Endothelial cell (in vitro differentiated cells): ENCODE measurements at regions not wholly inside any gene's neighbourhood (a gene's known extent, or its start where the extent isn't known, plus 50 kb on each side); places are given as distances from the start of the nearest gene placed in this dataset.

Source experiments
- DNase-seq: peaks from one replicate; pipeline ENCODE4 v3.0.0; 2021; ENCODE audit warnings: low spot score
- H3K27ac Mint-ChIP-seq: one replicate; pipeline ENCODE4 v1.8.0; 2021; ENCODE audit warnings: mixed read lengths, inconsistent platforms; ENCODE audit not compliant: unreplicated experiment
- H3K27me3 Mint-ChIP-seq: one replicate; pipeline ENCODE4 v1.8.0; 2021; ENCODE audit warnings: mild to moderate bottlenecking, moderate library complexity, mixed read lengths, inconsistent platforms; ENCODE audit not compliant: unreplicated experiment
- H3K36me3 Mint-ChIP-seq: one replicate; pipeline ENCODE4 v1.8.0; 2021; ENCODE audit warnings: mild to moderate bottlenecking, low read depth, mixed read lengths, inconsistent platforms; ENCODE audit not compliant: unreplicated experiment
- H3K4me1 Mint-ChIP-seq: one replicate; pipeline ENCODE4 v1.8.0; 2021; ENCODE audit warnings: mild to moderate bottlenecking, mixed read lengths, inconsistent platforms; ENCODE audit not compliant: unreplicated experiment
- H3K4me3 Mint-ChIP-seq: one replicate; pipeline ENCODE4 v1.8.0; 2021; ENCODE audit warnings: mild to moderate bottlenecking, mixed read lengths, inconsistent platforms; ENCODE audit not compliant: unreplicated experiment
- H3K9me3 Mint-ChIP-seq: one replicate; pipeline ENCODE4 v1.8.0; 2021; ENCODE audit warnings: mixed read lengths, inconsistent platforms; ENCODE audit not compliant: unreplicated experiment
- TF ChIP-seq, protein P1 (sequence below): fragments of 200-600 bp; sonication (generic); IDR thresholded peaks from one replicate; pipeline ENCODE4 v1.5.0; 2021; ENCODE audit warnings: antibody characterized with exemption; ENCODE audit not compliant: unreplicated experiment

DNA sequence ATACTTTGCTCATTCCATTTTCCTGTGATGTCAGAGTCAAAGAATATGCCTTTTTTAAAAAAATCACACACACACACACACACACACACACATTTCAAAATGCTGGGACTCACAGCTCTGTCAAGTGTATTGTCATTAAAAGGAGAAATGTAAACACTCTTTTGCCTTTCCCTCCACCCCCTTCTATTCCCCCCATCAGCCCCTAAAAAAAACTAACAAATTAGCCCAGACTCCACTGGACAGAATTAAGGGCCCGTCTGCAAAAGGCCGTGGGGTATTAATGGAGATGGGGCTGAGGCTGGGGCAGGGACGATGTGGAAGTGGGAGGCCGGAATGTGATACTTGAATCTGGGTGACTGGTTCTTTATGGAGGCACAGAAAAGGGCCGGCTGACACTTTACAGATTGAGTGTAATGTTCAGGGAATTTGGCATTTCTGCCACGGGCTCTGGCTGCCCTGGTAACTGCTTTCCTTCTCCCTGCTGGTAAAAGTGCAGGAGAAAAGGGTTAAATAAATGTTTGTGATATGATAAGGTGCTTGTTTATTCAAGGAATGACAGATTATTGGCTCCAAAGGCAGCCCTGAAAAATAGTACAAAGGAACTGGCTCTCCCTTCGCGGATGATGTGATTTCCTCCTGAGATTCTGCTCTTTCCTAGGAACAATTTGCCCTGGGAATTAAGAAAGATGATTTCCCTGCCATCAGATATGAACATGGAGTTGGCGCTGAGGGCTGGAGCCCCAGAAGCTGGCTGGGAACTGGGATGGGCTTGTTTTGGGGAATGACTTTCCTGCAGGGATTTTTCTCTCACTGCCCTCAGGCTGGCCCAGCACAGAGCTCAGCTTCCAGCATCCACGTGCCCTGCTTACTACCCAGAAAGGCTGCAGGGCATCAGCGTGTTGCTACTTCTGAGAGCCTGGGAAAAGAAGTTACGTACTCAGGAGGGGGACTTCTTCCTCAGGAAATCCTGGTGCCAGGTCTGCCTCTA, 52.8 kb upstream of the CTAGE1 start:
- Mint-ChIP-seq H3K36me3 (no peaks in the 10 kb centered on the region), H3K4me3 (no peak overlapping the region), H3K9me3 (no peaks in the 10 kb centered on the region), H3K4me1 (peaks cover 24% of the 10 kb centered on the region), H3K27me3 (peaks cover 1% of the 10 kb centered on the region), H3K27ac (no peak overlapping the region)
- TF ChIP-seq, protein P1, sequence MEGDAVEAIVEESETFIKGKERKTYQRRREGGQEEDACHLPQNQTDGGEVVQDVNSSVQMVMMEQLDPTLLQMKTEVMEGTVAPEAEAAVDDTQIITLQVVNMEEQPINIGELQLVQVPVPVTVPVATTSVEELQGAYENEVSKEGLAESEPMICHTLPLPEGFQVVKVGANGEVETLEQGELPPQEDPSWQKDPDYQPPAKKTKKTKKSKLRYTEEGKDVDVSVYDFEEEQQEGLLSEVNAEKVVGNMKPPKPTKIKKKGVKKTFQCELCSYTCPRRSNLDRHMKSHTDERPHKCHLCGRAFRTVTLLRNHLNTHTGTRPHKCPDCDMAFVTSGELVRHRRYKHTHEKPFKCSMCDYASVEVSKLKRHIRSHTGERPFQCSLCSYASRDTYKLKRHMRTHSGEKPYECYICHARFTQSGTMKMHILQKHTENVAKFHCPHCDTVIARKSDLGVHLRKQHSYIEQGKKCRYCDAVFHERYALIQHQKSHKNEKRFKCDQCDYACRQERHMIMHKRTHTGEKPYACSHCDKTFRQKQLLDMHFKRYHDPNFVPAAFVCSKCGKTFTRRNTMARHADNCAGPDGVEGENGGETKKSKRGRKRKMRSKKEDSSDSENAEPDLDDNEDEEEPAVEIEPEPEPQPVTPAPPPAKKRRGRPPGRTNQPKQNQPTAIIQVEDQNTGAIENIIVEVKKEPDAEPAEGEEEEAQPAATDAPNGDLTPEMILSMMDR, result no peak
- DNase-seq, result no peak

DNA sequence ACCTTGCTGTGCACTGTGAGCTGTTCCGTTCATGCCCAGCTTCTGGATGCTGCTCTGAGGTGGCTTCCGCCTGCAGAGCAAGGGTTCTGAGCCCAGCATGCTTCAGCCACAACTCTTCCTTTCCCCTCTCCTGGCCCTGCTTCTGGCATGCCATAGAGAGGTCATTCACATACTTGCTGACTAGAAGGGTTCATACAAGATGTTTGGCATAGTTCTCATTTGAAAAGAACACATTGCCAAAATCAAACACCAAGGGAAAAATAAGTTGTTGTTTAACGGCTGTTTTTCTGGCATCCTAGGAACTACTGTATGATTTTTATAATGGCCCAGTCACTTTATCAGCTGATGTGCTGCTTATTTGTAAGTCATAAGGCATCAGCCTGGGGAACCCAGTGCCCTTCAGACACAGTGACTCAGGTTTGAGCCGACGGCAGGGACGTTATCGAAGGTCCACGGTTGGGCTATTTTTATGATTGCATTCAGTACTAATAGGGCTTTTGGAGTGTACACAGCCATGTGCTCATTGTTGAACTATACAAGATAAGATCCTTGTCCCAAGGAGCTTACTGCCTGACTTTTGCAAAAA, 53.9 kb upstream of the CTAGE1 start:
- no peak for DNase-seq
- no peaks in the 10 kb centered on the region for H3K36me3 Mint-ChIP-seq
- TF ChIP-seq, protein P1, result no peak
- no peak overlapping the region for H3K27ac Mint-ChIP-seq
- peaks cover 1% of the 10 kb centered on the region for H3K27me3 Mint-ChIP-seq
- no peak overlapping the region for H3K4me3 Mint-ChIP-seq
- H3K4me1 Mint-ChIP-seq, result peaks cover 29% of the 10 kb centered on the region
- no peaks in the 10 kb centered on the region for H3K9me3 Mint-ChIP-seq

DNA sequence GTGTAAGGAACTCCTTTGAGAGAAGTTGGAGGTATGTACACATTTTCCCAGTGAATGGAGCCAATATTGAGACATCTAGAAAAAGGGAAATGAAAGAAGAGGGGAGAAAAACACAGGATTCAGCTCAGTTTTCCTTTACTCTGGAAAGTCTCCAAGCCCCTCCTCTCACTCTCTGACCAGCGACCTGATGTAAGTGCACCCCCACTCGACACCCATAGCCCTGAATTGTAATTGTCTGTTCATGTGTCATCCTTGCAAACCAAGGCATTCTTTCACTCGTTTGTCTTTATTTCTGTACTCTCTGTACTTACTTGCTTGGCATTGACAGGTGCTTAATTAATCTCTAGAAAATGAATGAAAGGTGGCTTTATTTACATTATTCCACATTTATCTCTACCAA, 55.7 kb upstream of the CTAGE1 start:
- Mint-ChIP-seq H3K27me3 (peaks cover 1% of the 10 kb centered on the region), H3K9me3 (no peaks in the 10 kb centered on the region), H3K27ac (no peak overlapping the region), H3K4me1 (peaks cover 30% of the 10 kb centered on the region), H3K36me3 (no peaks in the 10 kb centered on the region), H3K4me3 (no peak overlapping the region)
- DNase-seq, result no peak
- TF ChIP-seq, protein P1, result no peak

DNA sequence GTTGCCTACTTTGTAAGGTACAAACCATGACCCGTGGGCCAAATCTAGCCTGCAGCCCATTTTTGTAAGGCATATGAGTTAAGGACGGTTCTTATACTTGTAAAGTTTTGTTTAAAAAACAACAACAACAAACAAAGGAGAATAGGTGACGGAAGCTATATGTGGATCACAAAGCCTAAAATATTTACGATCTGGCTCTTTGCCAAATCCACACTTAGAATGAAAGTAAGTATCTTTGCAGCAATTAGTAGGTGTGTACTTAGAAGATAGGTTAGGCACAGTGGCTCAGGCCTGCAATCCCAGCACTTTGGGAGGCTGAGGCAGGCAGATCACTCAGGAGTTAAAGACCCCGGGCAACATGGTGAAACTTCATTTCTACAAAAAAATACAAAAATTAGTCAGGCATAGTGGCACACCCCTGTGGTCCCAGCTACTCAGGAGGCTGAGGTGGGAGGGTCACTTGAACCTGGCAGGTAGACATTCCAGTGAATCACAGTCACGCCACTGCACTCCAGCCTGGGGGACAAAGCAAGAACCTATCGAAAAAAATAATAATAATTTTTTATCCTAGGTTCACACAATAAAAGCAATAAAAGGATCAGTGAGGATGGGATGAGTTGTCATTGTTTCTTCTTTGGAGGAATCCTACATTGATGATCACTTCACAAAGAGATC, 57.8 kb upstream of the CTAGE1 start:
- H3K27ac Mint-ChIP-seq, result no peak overlapping the region
- no peak for DNase-seq
- H3K4me3 Mint-ChIP-seq, result no peak overlapping the region
- H3K36me3 Mint-ChIP-seq, result no peaks in the 10 kb centered on the region
- H3K4me1 Mint-ChIP-seq, result peaks cover 16% of the 10 kb centered on the region
- H3K9me3 Mint-ChIP-seq, result no peaks in the 10 kb centered on the region
- H3K27me3 Mint-ChIP-seq, result no peaks in the 10 kb centered on the region
- TF ChIP-seq, protein P1, result no peak
